B cell (primary cell): ENCODE measurements at regions not wholly inside any gene's neighbourhood (a gene's known extent, or its start where the extent isn't known, plus 50 kb on each side); places are given as distances from the start of the nearest gene placed in this dataset.

Source experiments
- ATAC-seq: fragments of 200-7000 bp; cut with Tn5 transposase; one replicate; pipeline ENCODE4 v1.10.0; 2021; ENCODE audit warnings: low read depth, mild to moderate bottlenecking, moderate number of reproducible peaks, moderate library complexity
- CTCF ChIA-PET: fragments of 350-600 bp; sonication (Branson Sonifier 250); formaldehyde crosslinking; loops from one replicate; lab custom pipeline; 2021; ENCODE audit warnings: antibody characterized with exemption, inconsistent platforms; lab: Charles Lee
- POLR2A ChIA-PET: fragments of 350-600 bp; sonication (Branson Sonifier 250); formaldehyde crosslinking; loops from one replicate; lab custom pipeline; 2021; ENCODE audit warnings: antibody characterized with exemption; lab: Charles Lee
- DNase-seq: peaks from one replicate; pipeline ENCODE4 v3.0.0; 2013
- H2AFZ ChIP-seq: 2 replicates; pipeline ENCODE4 v1.6.1; 2012; ENCODE audit warnings: mild to moderate bottlenecking, low read depth, low read length; ENCODE audit not compliant: insufficient read depth, poor library complexity, severe bottlenecking
- H3K27ac ChIP-seq, 2 donors: 1 replicate in 1 of 2; 2 replicates in 1 of 2; pipeline ENCODE4 v1.5.1; 2012 to 2013; ENCODE audit warnings: low read length in 2 of 2, mild to moderate bottlenecking in 2 of 2, moderate library complexity in 1 of 2
- H3K27me3 ChIP-seq, 4 experiments: fragments of 200-600 bp in 1 of 4; sonication (generic) in 1 of 4; replicated peaks in 1 of 4; 1 replicate in 2 of 4; 2 replicates in 2 of 4; pipeline versions ENCODE4 v1.6.1 to v1.7.0; 2013 to 2016; ENCODE audit warnings: low read length in 3 of 4, mild to moderate bottlenecking in 2 of 4, mixed read lengths in 1 of 4, moderate library complexity in 1 of 4; ENCODE audit not compliant: insufficient read depth in 4 of 4, control insufficient read depth in 3 of 4; ENCODE audit errors: control extremely low read depth in 1 of 4
- H3K36me3 ChIP-seq, 2 experiments: replicated peaks in 1 of 2; 1 replicate in 1 of 2; 2 replicates in 1 of 2; pipeline versions ENCODE4 v1.6.1 to v1.7.1; 2013; ENCODE audit warnings: low read length in 1 of 2; ENCODE audit not compliant: insufficient read depth in 2 of 2, control insufficient read depth in 1 of 2; ENCODE audit errors: control extremely low read depth in 1 of 2, extremely low read depth in 1 of 2
- H3K4me1 ChIP-seq, 2 donors: fragments of 200-600 bp in 1 of 2; sonication (generic) in 1 of 2; 1 replicate in 1 of 2; 2 replicates in 1 of 2; pipeline versions ENCODE4 v1.5.1 to v1.6.1; 2013 to 2017; ENCODE audit warnings: low read length in 2 of 2; ENCODE audit not compliant: control insufficient read depth in 2 of 2, insufficient read depth in 2 of 2
- H3K4me2 ChIP-seq: replicated peaks from 2 replicates; pipeline ENCODE3; 2012; ENCODE audit warnings: mild to moderate bottlenecking, low read depth, low read length; ENCODE audit not compliant: poor library complexity, severe bottlenecking
- H3K4me3 ChIP-seq, 5 experiments: fragments of 200-600 bp in 1 of 5; sonication (generic) in 1 of 5; 1 replicate in 3 of 5; 2 replicates in 2 of 5; pipeline versions ENCODE4 v1.5.1 to v1.7.0; 2011 to 2016; ENCODE audit warnings: low read length in 4 of 5, mild to moderate bottlenecking in 4 of 5, low read depth in 2 of 5, control low read depth in 1 of 5, moderate library complexity in 1 of 5; ENCODE audit not compliant: insufficient read depth in 1 of 5; ENCODE audit errors: control extremely low read depth in 1 of 5, extremely low read depth in 1 of 5
- H3K79me2 ChIP-seq: fragments of 200-600 bp; sonication (generic); one replicate; pipeline ENCODE4 v1.6.0; 2016; ENCODE audit warnings: low read length; ENCODE audit not compliant: control insufficient read depth, insufficient read depth
- H3K9ac ChIP-seq: fragments of 200-600 bp; sonication (generic); 2 replicates; pipeline ENCODE4 v1.6.1; 2017; ENCODE audit warnings: mild to moderate bottlenecking, low read length, moderate library complexity
- H3K9me3 ChIP-seq, 3 donors: one replicate each; pipeline versions ENCODE4 v1.6.1 to v1.7.1; 2013; ENCODE audit warnings: low read length in 2 of 3; ENCODE audit not compliant: control insufficient read depth in 2 of 3, insufficient read depth in 1 of 3; ENCODE audit errors: control extremely low read depth in 1 of 3
- H4K20me1 ChIP-seq: 2 replicates; pipeline ENCODE4 v1.6.0; 2012; ENCODE audit warnings: mild to moderate bottlenecking, low read length; ENCODE audit not compliant: insufficient read depth, control insufficient read depth, poor library complexity, severe bottlenecking
- H3K27ac Mint-ChIP-seq: one replicate; pipeline ENCODE4 v1.8.0; 2021; ENCODE audit warnings: mixed read lengths
- H3K27me3 Mint-ChIP-seq: one replicate; pipeline ENCODE4 v1.8.0; 2021; ENCODE audit warnings: mixed read lengths
- H3K4me1 Mint-ChIP-seq: one replicate; pipeline ENCODE4 v1.8.0; 2021; ENCODE audit warnings: mixed read lengths
- H3K4me3 Mint-ChIP-seq: one replicate; pipeline ENCODE4 v1.8.0; 2021; ENCODE audit warnings: mixed read lengths
- H3K9me3 Mint-ChIP-seq: one replicate; pipeline ENCODE4 v1.8.0; 2022; ENCODE audit warnings: mixed read lengths; ENCODE audit not compliant: insufficient read depth
- CTCF ChIP-seq: fragments of 200-600 bp; IDR thresholded peaks from one replicate; pipeline ENCODE4 v1.8.0; 2022; ENCODE audit warnings: antibody characterized with exemption, mild to moderate bottlenecking
- EZH2 ChIP-seq: IDR thresholded peaks from 2 replicates; pipeline ENCODE4 v1.6.1; 2012; ENCODE audit warnings: borderline replicate concordance, low read depth, mild to moderate bottlenecking, moderate library complexity, low read length; ENCODE audit not compliant: insufficient read depth, poor library complexity, severe bottlenecking
- WGBS: methylation state at CpG from one replicate; pipeline ENCODE4 v1.1.5; 2013; ENCODE audit warnings: missing lambda C conversion rate; ENCODE audit not compliant: insufficient coverage; 5-methylcytosine and 5-hydroxymethylcytosine counted together
- intact Hi-C: fragments of 100-400 bp; cut with micrococcal nuclease; formaldehyde crosslinking; loops from one replicate; pipeline ENCODE4 v1.10.0; 2022

GRCh38 chr21:35156293-35157278 is 107.5 kb upstream of the RUNX1 start:
- Histone ChIP-seq H3K27ac (no peak overlapping the region), H4K20me1 (no peaks in the 10 kb centered on the region), H3K9me3 (peaks cover 0 to 6% (median 6%) of the 10 kb centered on the region in 3 donors), H3K79me2 (no peaks in the 10 kb centered on the region), H3K36me3 (no peaks in the 10 kb centered on the region), H3K4me1 (no peaks in the 10 kb centered on the region), H3K4me3 (no peak overlapping the region), H3K27me3 (no peaks in the 10 kb centered on the region), H3K9ac (no peak overlapping the region), H2AFZ (no peak overlapping the region), H3K4me2 (no peak overlapping the region)
- H3K27me3 Mint-ChIP-seq = no peaks in the 10 kb centered on the region
- no peaks in the 10 kb centered on the region for H3K4me1 Mint-ChIP-seq
- DNase-seq = no peak
- 86% methylated on average over 1 of the region's 4 CpGs for WGBS
- no peak overlapping the region for H3K27ac Mint-ChIP-seq
- ChIA-PET CTCF (no interaction called here), POLR2A (no interaction called here)
- peaks cover 10% of the 10 kb centered on the region for H3K9me3 Mint-ChIP-seq
- intact Hi-C loops = no loop called here
- H3K4me3 Mint-ChIP-seq = no peak overlapping the region
- no peak for TF ChIP-seq CTCF
- TF ChIP-seq EZH2 = no peak
- ATAC-seq = no peak

- no peak for ATAC-seq
- no peaks in the 10 kb centered on the region for H3K27me3 ChIP-seq
- Mint-ChIP-seq H3K27me3 (no peaks in the 10 kb centered on the region), H3K9me3 (peaks cover 13% of the 10 kb centered on the region), H3K27ac (no peak overlapping the region), H3K4me3 (no peak overlapping the region), H3K4me1 (no peaks in the 10 kb centered on the region)
- H3K9ac ChIP-seq = no peak overlapping the region
- 100% methylated on average over 1 of the region's 6 CpGs for WGBS
- no peak overlapping the region for H3K4me3 ChIP-seq
- no peaks in the 10 kb centered on the region for H3K4me1 ChIP-seq
- no peak overlapping the region for H3K4me2 ChIP-seq
- no peak overlapping the region for H2AFZ ChIP-seq
- POLR2A ChIA-PET = no interaction called here
- TF ChIP-seq CTCF (no peak), EZH2 (no peak)
- H4K20me1 ChIP-seq = no peaks in the 10 kb centered on the region
- no peaks in the 10 kb centered on the region for H3K36me3 ChIP-seq
- no peak for DNase-seq
- CTCF ChIA-PET = no interaction called here
- no peak overlapping the region for H3K27ac ChIP-seq
- intact Hi-C loops = no loop called here
- no peaks in the 10 kb centered on the region for H3K79me2 ChIP-seq
- H3K9me3 ChIP-seq = peaks cover 0 to 8% (median 6%) of the 10 kb centered on the region in 3 donors
Measured at GRCh38 chr21:35154788-35155187, 105.7 kb upstream of the RUNX1 start.
